NB4 (cell line): ENCODE measurements at regions not wholly inside any gene's neighbourhood (a gene's known extent, or its start where the extent isn't known, plus 50 kb on each side); places are given as distances from the start of the nearest gene placed in this dataset.

Experiments
- CTCF ChIP-seq: IDR thresholded peaks from one replicate; pipeline ENCODE4 v1.5.1; 2012; ENCODE audit warnings: low read depth, low read length
- MAX ChIP-seq: IDR thresholded peaks from 2 replicates; pipeline ENCODE4 v1.6.1; 2011; ENCODE audit warnings: low read depth, low read length
- POLR2A ChIP-seq: IDR thresholded peaks from 2 replicates; pipeline ENCODE4 v1.6.1; 2011; ENCODE audit warnings: mild to moderate bottlenecking; ENCODE audit not compliant: insufficient read length; ENCODE audit errors: extremely low read depth

- TF ChIP-seq CTCF (no peak), MAX (no peak), POLR2A (no peak)
Observed at GRCh38 chr12:118781692-118782091, 199.6 kb upstream of the SRRM4 start.
